DMS 273 (cell line): ENCODE measurements at regions not wholly inside any gene's neighbourhood (a gene's known extent, or its start where the extent isn't known, plus 50 kb on each side); places are given as distances from the start of the nearest gene placed in this dataset.

Source experiments
- DNase-seq: peaks from one replicate; lab custom pipeline; 2025; ENCODE audit not compliant: unreplicated experiment; lab: John Stamatoyannopoulos, UW

GRCh38 chr15:52923626-52924025, 133.5 kb upstream of the ONECUT1 start:
- no peak for DNase-seq

DNA sequence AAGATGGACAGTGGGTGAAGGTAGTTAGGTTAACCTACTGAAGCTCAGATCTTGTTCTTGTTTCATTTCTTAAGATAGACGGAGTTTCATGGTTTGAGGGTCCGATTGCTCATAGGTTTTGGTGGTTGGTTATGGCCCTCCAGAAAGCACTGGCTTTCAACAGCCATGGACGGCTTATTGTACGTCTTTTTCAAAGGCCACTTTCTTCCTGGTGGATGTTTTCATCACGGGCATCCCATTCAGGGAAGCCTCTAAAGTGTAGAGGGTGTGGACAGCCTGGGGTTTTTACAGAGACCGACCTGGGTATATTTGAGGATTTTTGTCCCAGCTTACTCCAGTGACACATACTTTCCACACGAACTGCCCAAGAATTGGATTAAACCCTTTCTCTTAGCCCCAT, 132.7 kb upstream of the ONECUT1 start:
- DNase-seq, result no peak

- DNase-seq, result no peak
Measured at GRCh38 chr15:52912172-52912571, 122.0 kb upstream of the ONECUT1 start.

- no peak for DNase-seq
Measured at GRCh38 chr15:52893338-52893737, 103.2 kb upstream of the ONECUT1 start.

GRCh38 chr15:52879904-52880303, 89.8 kb upstream of the ONECUT1 start:
- no peak for DNase-seq

GRCh38 chr15:52879145-52879544, 89.0 kb upstream of the ONECUT1 start:
- no peak for DNase-seq

GRCh38 chr15:52876991-52877663, 87.0 kb upstream of the ONECUT1 start:
- DNase-seq, result no peak

- no peak for DNase-seq
Measured at GRCh38 chr15:52872036-52872818, 82.1 kb upstream of the ONECUT1 start.

- no peak for DNase-seq
Measured at GRCh38 chr15:52870015-52870414, 79.9 kb upstream of the ONECUT1 start.

DNA sequence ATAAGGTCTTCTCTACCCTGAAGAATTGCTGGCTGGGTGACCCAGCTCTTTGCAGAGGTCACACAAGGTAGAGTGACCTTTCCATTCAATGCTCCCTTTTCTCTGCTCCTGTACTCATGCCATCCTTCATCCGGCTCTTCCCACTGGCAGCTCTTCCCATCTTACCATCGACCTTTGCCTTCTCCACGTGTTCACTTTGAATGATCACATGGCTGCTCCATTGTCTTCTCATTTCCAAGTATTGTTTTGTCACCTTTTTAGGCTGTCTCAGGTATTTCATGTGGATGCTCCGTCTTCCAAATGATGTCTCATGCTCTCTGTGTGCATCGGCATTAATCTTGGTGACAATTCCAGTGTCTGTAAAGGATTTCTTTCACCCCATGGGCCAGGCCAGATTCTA, 76.6 kb upstream of the ONECUT1 start:
- no peak for DNase-seq

DNA sequence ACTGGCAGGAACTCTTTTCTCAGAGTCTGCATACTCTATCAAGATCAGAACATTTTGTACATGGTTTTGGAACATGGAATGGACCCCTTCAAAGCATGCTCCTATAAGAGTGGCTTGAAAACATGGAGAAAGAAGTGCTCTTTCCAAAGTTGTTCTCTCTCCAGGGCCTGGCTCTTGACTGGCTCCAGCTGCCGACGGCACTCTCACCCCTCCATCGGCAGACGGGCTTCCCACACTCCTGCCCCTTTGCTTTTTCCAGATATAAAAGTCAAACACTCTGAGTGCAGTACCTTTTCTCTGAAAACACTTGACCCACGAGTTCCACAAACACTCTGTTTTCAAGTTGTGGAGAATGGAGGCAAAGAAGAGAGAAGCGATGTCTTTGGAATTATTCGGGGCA, 72.5 kb upstream of the ONECUT1 start:
- DNase-seq, result no peak

GRCh38 chr15:52858782-52859176, 68.6 kb upstream of the ONECUT1 start:
- DNase-seq, result no peak

GRCh38 chr15:52857937-52858781, 68.0 kb upstream of the ONECUT1 start:
- DNase-seq, result no peak

DNA sequence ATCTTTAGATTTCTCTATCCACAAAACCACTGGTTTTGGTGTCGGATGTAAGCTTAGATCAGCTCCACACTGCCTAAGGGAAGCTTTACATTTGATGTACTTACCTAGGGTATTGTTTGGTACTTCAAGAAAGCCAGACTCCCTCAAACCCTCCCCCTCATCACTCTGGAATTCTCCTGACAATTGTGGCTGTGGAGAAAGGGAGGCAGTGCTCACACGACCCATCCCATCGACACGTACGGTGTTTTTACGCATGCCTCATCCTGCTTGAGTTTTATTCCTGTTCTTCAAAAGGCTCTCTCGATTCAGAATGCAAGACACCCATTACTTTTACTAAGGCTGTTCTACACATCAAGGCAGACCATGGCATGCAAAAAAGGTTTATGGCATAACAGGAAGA, 67.3 kb upstream of the ONECUT1 start:
- DNase-seq, result no peak

DNA sequence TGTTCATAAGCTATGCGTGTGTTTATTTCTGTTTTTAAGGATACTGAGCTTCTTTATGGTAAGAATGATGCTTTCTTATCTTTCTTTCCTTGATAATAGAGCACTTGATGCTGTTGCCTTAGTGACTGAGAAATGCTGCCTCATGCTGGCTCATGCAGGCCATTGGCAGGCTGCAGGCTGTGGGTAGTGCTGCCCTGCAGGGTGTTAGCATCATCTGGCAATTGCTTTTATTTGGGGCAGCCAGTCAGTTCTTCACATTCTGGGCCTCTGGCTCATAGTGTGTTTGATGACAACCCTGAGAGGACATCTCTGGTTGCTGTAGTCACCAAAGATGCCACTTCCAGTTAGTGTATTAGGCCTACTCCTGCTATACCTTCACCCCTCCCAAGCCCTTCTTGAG, 66.2 kb upstream of the ONECUT1 start:
- no peak for DNase-seq

- DNase-seq, result no peak
Measured at GRCh38 chr15:52855157-52855556, 65.0 kb upstream of the ONECUT1 start.

GRCh38 chr15:52844823-52845222, 54.7 kb upstream of the ONECUT1 start:
- no peak for DNase-seq
